GM23338 (cell line): ENCODE measurements at regions not wholly inside any gene's neighbourhood (a gene's known extent, or its start where the extent isn't known, plus 50 kb on each side); places are given as distances from the start of the nearest gene placed in this dataset.

Experiments
- ATAC-seq: fragments of 200-7000 bp; cut with Tn5 transposase; 3 replicates; pipeline ENCODE4 v1.9.1; 2020
- DNase-seq: peaks from one replicate; pipeline ENCODE4 v3.0.0-alpha.2; 2015; ENCODE audit warnings: low spot score
- H2AFZ ChIP-seq: fragments of 200-600 bp; sonication (generic); 2 replicates; pipeline ENCODE4 v1.8.0; 2016; ENCODE audit warnings: antibody characterized with exemption, mild to moderate bottlenecking, moderate library complexity
- H3F3A ChIP-seq: fragments of 200-600 bp; sonication (generic); replicated peaks from 2 replicates; pipeline ENCODE4 v1.8.0; 2017; ENCODE audit warnings: antibody characterized with exemption, mixed run types, low read depth
- H3K27ac ChIP-seq: fragments of 200-600 bp; sonication (generic); 2 replicates; pipeline ENCODE4 v1.6.1; 2016; ENCODE audit warnings: low read depth
- H3K27me3 ChIP-seq: fragments of 200-600 bp; sonication (generic); 2 replicates; pipeline ENCODE4 v1.8.0; 2016; ENCODE audit warnings: mild to moderate bottlenecking, mixed run types, moderate library complexity; ENCODE audit not compliant: insufficient read depth
- H3K36me3 ChIP-seq: fragments of 200-600 bp; sonication (generic); 2 replicates; pipeline ENCODE4 v1.8.0; 2016; ENCODE audit warnings: mild to moderate bottlenecking; ENCODE audit not compliant: insufficient read depth
- H3K4me1 ChIP-seq: fragments of 200-600 bp; sonication (generic); 2 replicates; pipeline ENCODE4 v1.8.0; 2016; ENCODE audit warnings: mild to moderate bottlenecking, moderate library complexity; ENCODE audit not compliant: insufficient read depth
- H3K4me2 ChIP-seq: fragments of 200-600 bp; sonication (generic); 2 replicates; pipeline ENCODE4 v1.7.1; 2017; ENCODE audit warnings: mixed run types
- H3K4me3 ChIP-seq: fragments of 200-600 bp; sonication (generic); 2 replicates; pipeline ENCODE4 v1.6.1; 2016; ENCODE audit warnings: mixed run types
- H3K79me2 ChIP-seq: fragments of 200-600 bp; sonication (generic); replicated peaks from 2 replicates; pipeline ENCODE4 v1.8.0; 2017; ENCODE audit warnings: mild to moderate bottlenecking; ENCODE audit not compliant: insufficient read depth
- H3K9me2 ChIP-seq: fragments of 200-600 bp; sonication (generic); 2 replicates; pipeline ENCODE4 v1.8.0; 2017; ENCODE audit not compliant: insufficient read depth
- H4K20me1 ChIP-seq: fragments of 200-600 bp; sonication (generic); replicated peaks from 2 replicates; pipeline ENCODE4 v1.8.0; 2017; ENCODE audit warnings: mild to moderate bottlenecking; ENCODE audit not compliant: insufficient read depth
- H3K27ac Mint-ChIP-seq: 2 replicates; pipeline ENCODE4 v1.8.0; 2020; ENCODE audit warnings: inconsistent platforms, mild to moderate bottlenecking, moderate library complexity, mixed read lengths
- H3K27me3 Mint-ChIP-seq: 3 replicates; pipeline ENCODE4 v1.8.0; 2022; ENCODE audit warnings: low read depth, mild to moderate bottlenecking, moderate library complexity, mixed read lengths, inconsistent platforms; ENCODE audit not compliant: insufficient read depth, poor library complexity
- H3K36me3 Mint-ChIP-seq: 3 replicates; pipeline ENCODE4 v1.8.0; 2021; ENCODE audit warnings: low read depth, mild to moderate bottlenecking, inconsistent platforms, moderate library complexity, mixed read lengths
- H3K4me1 Mint-ChIP-seq: 3 replicates; pipeline ENCODE4 v1.8.0; 2020; ENCODE audit warnings: mild to moderate bottlenecking, inconsistent platforms, mixed read lengths
- H3K4me3 Mint-ChIP-seq: 3 replicates; pipeline ENCODE4 v1.8.0; 2021; ENCODE audit warnings: moderate library complexity, mild to moderate bottlenecking, inconsistent platforms, mixed read lengths
- H3K9me3 Mint-ChIP-seq: 3 replicates; pipeline ENCODE4 v1.8.0; 2020; ENCODE audit warnings: moderate library complexity, mild to moderate bottlenecking, inconsistent platforms, mixed read lengths
- CREB1 ChIP-seq: fragments of 250-450 bp; sonication (Bioruptor Pico); IDR thresholded peaks from 2 replicates; pipeline ENCODE4 v1.5.0; 2020; ENCODE audit warnings: low read depth, mild to moderate bottlenecking, moderate library complexity
- CTCF ChIP-seq, 2 experiments: fragments of 200-600 bp in 1 of 2; sonication (generic) in 1 of 2; conservative IDR thresholded peaks; 2 replicates each; pipeline versions ENCODE4 v1.5.1 to v1.6.1; 2016 to 2017; ENCODE audit warnings: antibody characterized with exemption in 2 of 2, low read depth in 2 of 2, mild to moderate bottlenecking in 2 of 2, moderate library complexity in 1 of 2
- ETS1 ChIP-seq: IDR thresholded peaks from 2 replicates; pipeline ENCODE4 v1.6.1; 2016; ENCODE audit warnings: antibody characterized with exemption
- JUNB ChIP-seq: IDR thresholded peaks from one replicate; pipeline ENCODE4 v1.6.1; 2016; ENCODE audit warnings: antibody characterized with exemption; ENCODE audit not compliant: unreplicated experiment
- NANOG ChIP-seq: IDR thresholded peaks from 2 replicates; pipeline ENCODE4 v1.6.1; 2016; ENCODE audit warnings: antibody characterized with exemption, borderline replicate concordance
- REST ChIP-seq: IDR thresholded peaks from one replicate; pipeline ENCODE4 v1.6.1; 2018; ENCODE audit warnings: antibody characterized with exemption; ENCODE audit not compliant: unreplicated experiment
- STAT1 ChIP-seq: IDR thresholded peaks from one replicate; pipeline ENCODE4 v1.6.1; 2016; ENCODE audit warnings: antibody characterized with exemption; ENCODE audit not compliant: unreplicated experiment
- ZNF331 ChIP-seq: fragments of 250-450 bp; sonication (Bioruptor Pico); IDR thresholded peaks from 2 replicates; pipeline ENCODE4 v1.5.0; 2020; ENCODE audit warnings: low read depth, mild to moderate bottlenecking, moderate library complexity

DNA sequence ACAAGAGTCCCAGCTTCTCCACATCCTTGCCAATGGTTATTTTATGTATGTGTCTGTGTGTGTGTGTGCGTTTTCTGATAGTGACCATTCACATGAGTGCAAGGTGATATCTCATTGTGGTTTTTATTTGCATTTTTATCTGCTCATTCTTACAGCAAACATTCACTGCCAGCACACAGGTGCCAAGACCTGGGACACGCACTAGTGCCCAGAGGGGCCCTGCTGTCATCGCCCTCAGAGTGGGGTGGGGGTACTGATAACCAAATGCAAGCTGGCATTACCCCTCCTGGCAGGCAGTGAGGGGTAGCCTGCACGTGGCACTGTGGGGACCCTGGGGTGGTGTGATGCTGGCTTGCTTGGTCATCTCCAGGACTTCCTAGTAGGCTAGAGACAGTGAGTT, 285.4 kb downstream of the LPIN1 start (continued):
- TF ChIP-seq REST (no peak), CREB1 (CRISPR knock-in tag) (no peak), JUNB (no peak), ZNF331 (no peak), STAT1 (no peak), ETS1 (no peak), NANOG (no peak), CTCF (conservative IDR thresholded peaks at IDR 0.05; ENCODE audit: low read depth in 2 of 2) (no peak)

- Mint-ChIP-seq H3K4me3 (no peak overlapping the region), H3K36me3 (no peaks in the 10 kb centered on the region), H3K27me3 (peaks cover 10% of the 10 kb centered on the region), H3K4me1 (peaks cover 2% of the 10 kb centered on the region; the same call in 1 of the 3 replicates), H3K9me3 (no peaks in the 10 kb centered on the region; the same call in 2 of the 3 replicates), H3K27ac (no peak overlapping the region)
- Histone ChIP-seq H3K27me3 (no peaks in the 10 kb centered on the region), H3K79me2 (no peaks in the 10 kb centered on the region), H4K20me1 (no peaks in the 10 kb centered on the region), H3K4me3 (no peak overlapping the region), H3K4me1 (no peaks in the 10 kb centered on the region), H2AFZ (no peak overlapping the region), H3K4me2 (no peak overlapping the region), H3K36me3 (no peaks in the 10 kb centered on the region), H3F3A (no peaks in the 10 kb centered on the region), H3K27ac (no peak overlapping the region), H3K9me2 (peaks cover 12% of the 10 kb centered on the region)
- DNase-seq (peak; percentile 6), ATAC-seq (no peak)
- TF ChIP-seq ETS1 (no peak), CTCF (conservative IDR thresholded peaks at IDR 0.05; ENCODE audit: low read depth in 2 of 2) (peak in 1 of 2 experiments; percentile 28; a peak in 2 of 4 replicates)
Measured at GRCh38 chr2:12032398-12032797, 286.0 kb downstream of the LPIN1 start.
